Testis (tissue), 2 donors: ENCODE measurements at regions not wholly inside any gene's neighbourhood (a gene's known extent, or its start where the extent isn't known, plus 50 kb on each side); places are given as distances from the start of the nearest gene placed in this dataset.

Experiments
- POLR2A ChIP-seq: fragments of 450-650 bp; IDR thresholded peaks from one replicate; pipeline ENCODE4 v1.6.1; 2017; ENCODE audit warnings: antibody characterized with exemption, mild to moderate bottlenecking, moderate library complexity
- TF ChIP-seq, protein P1 (sequence below), 3 experiments: fragments of 450-650 bp in 2 of 3; fragments of 200-600 bp in 1 of 3; sonication (generic) in 1 of 3; IDR thresholded peaks; one replicate each; pipeline ENCODE4 v1.5.1; 2016 to 2019; ENCODE audit warnings: antibody characterized with exemption in 3 of 3, mild to moderate bottlenecking in 2 of 3, moderate library complexity in 1 of 3

DNA sequence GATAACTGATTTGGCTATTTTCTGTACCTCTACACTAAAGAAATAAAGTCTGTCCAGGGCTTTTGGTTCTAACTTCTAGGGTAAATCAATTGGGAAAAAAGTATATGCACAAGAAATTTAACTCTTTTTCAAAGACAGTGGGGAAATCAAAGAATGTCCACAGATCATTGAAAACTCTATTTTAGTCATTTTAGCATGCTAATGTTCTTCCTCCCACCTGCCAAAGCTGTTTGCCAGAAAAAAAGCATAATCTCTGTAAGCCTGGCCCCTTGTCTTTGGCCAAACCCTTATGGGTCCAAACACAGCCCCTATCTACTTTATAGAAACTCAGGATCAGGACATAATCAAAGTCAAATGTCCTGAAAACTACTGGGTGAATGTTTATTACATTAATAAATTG, 302.2 kb upstream of the ESRRG start:
- TF ChIP-seq POLR2A = no peak
- TF ChIP-seq, protein P1, sequence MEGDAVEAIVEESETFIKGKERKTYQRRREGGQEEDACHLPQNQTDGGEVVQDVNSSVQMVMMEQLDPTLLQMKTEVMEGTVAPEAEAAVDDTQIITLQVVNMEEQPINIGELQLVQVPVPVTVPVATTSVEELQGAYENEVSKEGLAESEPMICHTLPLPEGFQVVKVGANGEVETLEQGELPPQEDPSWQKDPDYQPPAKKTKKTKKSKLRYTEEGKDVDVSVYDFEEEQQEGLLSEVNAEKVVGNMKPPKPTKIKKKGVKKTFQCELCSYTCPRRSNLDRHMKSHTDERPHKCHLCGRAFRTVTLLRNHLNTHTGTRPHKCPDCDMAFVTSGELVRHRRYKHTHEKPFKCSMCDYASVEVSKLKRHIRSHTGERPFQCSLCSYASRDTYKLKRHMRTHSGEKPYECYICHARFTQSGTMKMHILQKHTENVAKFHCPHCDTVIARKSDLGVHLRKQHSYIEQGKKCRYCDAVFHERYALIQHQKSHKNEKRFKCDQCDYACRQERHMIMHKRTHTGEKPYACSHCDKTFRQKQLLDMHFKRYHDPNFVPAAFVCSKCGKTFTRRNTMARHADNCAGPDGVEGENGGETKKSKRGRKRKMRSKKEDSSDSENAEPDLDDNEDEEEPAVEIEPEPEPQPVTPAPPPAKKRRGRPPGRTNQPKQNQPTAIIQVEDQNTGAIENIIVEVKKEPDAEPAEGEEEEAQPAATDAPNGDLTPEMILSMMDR (IDR thresholded peaks at IDR 0.05) = no peak
